ENCODE measurements at regions not wholly inside any gene's neighbourhood (a gene's known extent, or its start where the extent isn't known, plus 50 kb on each side); places are given as distances from the start of the nearest gene placed in this dataset.

DNA sequence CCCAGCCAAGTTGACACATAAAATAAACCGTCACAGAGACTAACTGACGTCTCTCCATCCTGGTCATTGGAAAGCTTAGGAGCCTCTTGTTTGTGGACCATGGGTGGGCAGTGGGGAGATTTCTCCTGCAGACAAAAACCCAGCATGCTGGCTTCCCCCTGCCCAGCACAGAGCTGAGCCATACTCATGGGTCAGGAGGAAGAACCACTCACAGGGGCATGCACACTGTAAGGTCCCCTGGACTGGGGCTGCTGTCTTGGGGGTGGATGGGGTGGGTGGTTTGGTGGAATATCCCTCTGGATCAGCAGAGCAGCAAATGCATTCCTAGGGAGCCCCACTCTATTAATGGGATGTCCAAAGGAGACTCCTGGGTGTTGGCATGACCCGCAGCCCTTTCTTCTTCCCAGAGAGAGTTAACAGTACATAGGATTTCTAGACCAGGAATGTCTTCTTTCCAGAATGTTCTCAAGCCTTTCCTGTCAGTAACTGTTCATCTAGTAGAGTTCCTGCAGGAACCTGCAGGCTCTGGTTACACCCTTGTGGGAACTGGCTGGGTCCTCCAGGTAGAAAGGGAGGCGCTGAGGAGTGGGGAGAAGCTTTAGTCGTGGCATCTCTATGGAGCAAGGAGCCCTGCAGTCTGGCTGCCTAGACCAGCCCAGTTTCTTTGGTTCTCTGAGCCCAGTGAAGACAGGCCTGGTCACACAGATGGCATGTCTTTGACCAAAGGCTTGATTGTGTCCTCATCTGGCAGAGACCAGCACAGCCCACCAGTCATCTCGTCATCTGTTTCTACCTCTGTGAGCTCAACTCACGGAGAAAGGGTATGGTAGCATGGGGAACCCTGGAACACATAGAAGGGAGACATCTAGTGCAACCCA is 73.4 kb upstream of the PRR23C start (continued):
- TF ChIP-seq, protein P1, sequence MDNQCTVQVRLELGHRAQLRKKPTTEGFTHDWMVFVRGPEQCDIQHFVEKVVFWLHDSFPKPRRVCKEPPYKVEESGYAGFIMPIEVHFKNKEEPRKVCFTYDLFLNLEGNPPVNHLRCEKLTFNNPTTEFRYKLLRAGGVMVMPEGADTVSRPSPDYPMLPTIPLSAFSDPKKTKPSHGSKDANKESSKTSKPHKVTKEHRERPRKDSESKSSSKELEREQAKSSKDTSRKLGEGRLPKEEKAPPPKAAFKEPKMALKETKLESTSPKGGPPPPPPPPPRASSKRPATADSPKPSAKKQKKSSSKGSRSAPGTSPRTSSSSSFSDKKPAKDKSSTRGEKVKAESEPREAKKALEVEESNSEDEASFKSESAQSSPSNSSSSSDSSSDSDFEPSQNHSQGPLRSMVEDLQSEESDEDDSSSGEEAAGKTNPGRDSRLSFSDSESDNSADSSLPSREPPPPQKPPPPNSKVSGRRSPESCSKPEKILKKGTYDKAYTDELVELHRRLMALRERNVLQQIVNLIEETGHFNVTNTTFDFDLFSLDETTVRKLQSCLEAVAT (IDR thresholded peaks at IDR 0.05), result no peak

DNA sequence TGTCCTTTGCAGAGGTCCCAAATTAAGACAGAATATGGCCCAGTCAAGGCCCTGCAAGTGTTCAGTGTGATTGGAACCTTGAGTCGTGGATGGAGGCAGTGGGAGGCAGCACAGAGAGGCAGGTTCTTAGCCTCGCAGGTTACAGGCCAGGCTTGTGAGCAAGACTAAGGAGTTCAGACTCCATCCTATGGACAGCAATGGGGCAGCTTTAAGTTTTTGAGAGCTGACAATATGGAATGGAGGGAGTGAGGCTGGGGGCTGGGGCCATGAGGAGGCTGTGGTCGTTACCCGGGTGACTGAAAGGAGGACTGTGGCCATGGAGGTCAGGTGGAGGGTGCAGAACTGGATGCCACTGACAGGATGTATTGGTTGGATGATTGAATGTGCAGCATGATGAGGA is 74.1 kb upstream of the PRR23C start:
- Histone ChIP-seq H3K4me3 (no peak overlapping the region), H3K79me2 (ENCODE audit: control insufficient read depth, insufficient read depth, low read length) (no peaks in the 10 kb centered on the region), H3K36me3 (ENCODE audit: control insufficient read depth in 2 of 2, insufficient read depth in 2 of 2, low read length in 1 of 2) (no peaks in the 10 kb centered on the region), H3K9ac (ENCODE audit: control insufficient read depth, insufficient read depth, low read length) (no peak overlapping the region), H3K27ac (ENCODE audit: control insufficient read depth, insufficient read depth) (no peak overlapping the region), H3K4me1 (ENCODE audit: control insufficient read depth, insufficient read depth, low read length) (no peaks in the 10 kb centered on the region), H2AFZ (ENCODE audit: control insufficient read depth, low read depth, low read length) (no peak overlapping the region), H4K20me1 (ENCODE audit: control insufficient read depth, insufficient read depth) (no peaks in the 10 kb centered on the region), H3K9me3 (replicated peaks; ENCODE audit: control insufficient read depth, insufficient read depth, low read length) (no peaks in the 10 kb centered on the region), H3K27me3 (replicated peaks in 1 of 2; ENCODE audit: control insufficient read depth in 2 of 2, insufficient read depth in 2 of 2, low read length in 1 of 2) (no peaks in the 10 kb centered on the region), H3K4me2 (ENCODE audit: control insufficient read depth, insufficient read depth) (no peak overlapping the region)
- FAIRE-seq, result no peak
- ChIA-PET RAD21 (ENCODE audit: unreplicated experiment) (no interaction called here), CTCF (no interaction called here), POLR2A (no interaction called here), SMC1A (ENCODE audit: uncharacterized antibody, unreplicated experiment) (no interaction called here)
- no TSS peak for BruUV-seq (replicated peaks)
- in situ Hi-C loops (cut with MboI) (no loop called here), intact Hi-C loops (cut with micrococcal nuclease; ENCODE audit: unreplicated experiment) (no loop called here)
- no peak for ATAC-seq
- no peak for DNase-seq (ENCODE audit: low read depth, low spot score)
- WGBS (ENCODE audit: insufficient coverage, insufficient replicate concordance, low lambda C conversion rate, missing lambda C conversion rate), result 33% methylated on average over 4 of the region's 4 CpGs
- TF ChIP-seq ATF7 (IDR thresholded peaks at IDR 0.05; ENCODE audit: low read depth) (no peak), RAD21 (IDR thresholded peaks at IDR 0.05; ENCODE audit: insufficient read depth, low read depth, low read length) (no peak)
- TF ChIP-seq, protein P2, sequence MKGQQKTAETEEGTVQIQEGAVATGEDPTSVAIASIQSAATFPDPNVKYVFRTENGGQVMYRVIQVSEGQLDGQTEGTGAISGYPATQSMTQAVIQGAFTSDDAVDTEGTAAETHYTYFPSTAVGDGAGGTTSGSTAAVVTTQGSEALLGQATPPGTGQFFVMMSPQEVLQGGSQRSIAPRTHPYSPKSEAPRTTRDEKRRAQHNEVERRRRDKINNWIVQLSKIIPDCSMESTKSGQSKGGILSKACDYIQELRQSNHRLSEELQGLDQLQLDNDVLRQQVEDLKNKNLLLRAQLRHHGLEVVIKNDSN (IDR thresholded peaks at IDR 0.05; ENCODE audit: borderline replicate concordance, extremely low read length, insufficient read depth, low read depth, low read length), result no peak

Measured in GM12878 (cell line).